HepG2 (cell line): ENCODE measurements at regions not wholly inside any gene's neighbourhood (a gene's known extent, or its start where the extent isn't known, plus 50 kb on each side); places are given as distances from the start of the nearest gene placed in this dataset.

Experiments
- ATAC-seq: fragments of 200-7000 bp; cut with Tn5 transposase; 3 replicates; pipeline ENCODE4 v1.9.1; 2020; ENCODE audit warnings: mild to moderate bottlenecking, moderate library complexity
- BruUV-seq: library from RNA; stranded (reverse); fragments of 400-500 nt; replicated peaks from 2 replicates; lab custom pipeline; 2021; lab: Mats Ljungman, UMichigan
- CTCF ChIA-PET: fragments of 300-600 bp; formaldehyde crosslinking; extraction: SDS; loops from one replicate; lab custom pipeline; 2021; ENCODE audit warnings: low total read pairs, inconsistent platforms, low intra/inter-chr PET ratio; lab: Yijun Ruan, JAX
- POLR2A ChIA-PET: fragments of 350-600 bp; sonication (Branson Sonifier 250); formaldehyde crosslinking; loops from one replicate; lab custom pipeline; 2020; ENCODE audit warnings: antibody characterized with exemption, inconsistent platforms; lab: Yijun Ruan, JAX
- DNase-seq: peaks from one replicate; pipeline ENCODE4 v3.0.0-alpha.2; 2015; ENCODE audit warnings: low spot score
- FAIRE-seq: peaks from 3 replicates; lab custom pipeline; 2011; peaks lifted over from hg19 to GRCh38; lab: Jason Lieb, UNC
- H2AFZ ChIP-seq: one replicate; pipeline ENCODE4 v1.6.1; 2011; ENCODE audit warnings: low read length, inconsistent platforms
- H3K27ac ChIP-seq: fragments of 300-600 bp; 3 replicates; pipeline ENCODE4 v1.8.0; 2011; ENCODE audit warnings: mixed run types, mild to moderate bottlenecking, mixed read lengths, low read length, inconsistent platforms; ENCODE audit not compliant: insufficient read depth; ENCODE audit errors: extremely low read length
- H3K27me3 ChIP-seq, 2 experiments: fragments of 200-600 bp in 1 of 2; 2 replicates in 1 of 2; 3 replicates in 1 of 2; pipeline versions ENCODE4 v1.6.0 to v1.8.0; 2011; ENCODE audit warnings: low read length in 2 of 2, mild to moderate bottlenecking in 2 of 2, moderate library complexity in 2 of 2, inconsistent platforms in 1 of 2; ENCODE audit not compliant: insufficient read depth in 2 of 2, control insufficient read depth in 1 of 2
- H3K36me3 ChIP-seq, 2 experiments: fragments of 200-600 bp in 1 of 2; replicated peaks in 1 of 2; 2 replicates in 1 of 2; 3 replicates in 1 of 2; pipeline versions ENCODE4 v1.5.1 to v1.8.0; 2011; ENCODE audit warnings: low read length in 2 of 2, inconsistent platforms in 1 of 2; ENCODE audit not compliant: insufficient read depth in 2 of 2, control insufficient read depth in 1 of 2
- H3K4me1 ChIP-seq: 2 replicates; pipeline ENCODE4 v1.5.1; 2012; ENCODE audit warnings: low read length, inconsistent platforms; ENCODE audit not compliant: insufficient read depth
- H3K4me2 ChIP-seq: 2 replicates; pipeline ENCODE4 v1.6.0; 2011; ENCODE audit warnings: low read depth, low read length, inconsistent platforms
- H3K4me3 ChIP-seq, 3 experiments: fragments of 200-600 bp in 1 of 3; sonication (generic), shearing (Covaris generic) in 1 of 3; replicated peaks in 1 of 3; 2 replicates each; pipeline ENCODE4 v1.5.1; 2011 to 2016; ENCODE audit warnings: low read length in 3 of 3, inconsistent platforms in 2 of 3, low read depth in 2 of 3, mild to moderate bottlenecking in 2 of 3, control low read depth in 1 of 3, mixed read lengths in 1 of 3; ENCODE audit not compliant: insufficient read depth in 1 of 3
- H3K79me2 ChIP-seq: one replicate; pipeline ENCODE4 v1.6.1; 2011; ENCODE audit warnings: low read length, inconsistent platforms; ENCODE audit not compliant: insufficient read depth
- H3K9ac ChIP-seq: 2 replicates; pipeline ENCODE4 v1.6.0; 2011; ENCODE audit warnings: mild to moderate bottlenecking, low read depth, low read length, inconsistent platforms; ENCODE audit not compliant: insufficient read depth
- H3K9me3 ChIP-seq: 2 replicates; pipeline ENCODE4 v1.5.1; 2012; ENCODE audit warnings: mild to moderate bottlenecking, low read length
- H4K20me1 ChIP-seq: 2 replicates; pipeline ENCODE4 v1.6.0; 2011; ENCODE audit warnings: inconsistent platforms, mild to moderate bottlenecking, low read length, moderate library complexity; ENCODE audit not compliant: insufficient read depth
- CEBPG ChIP-seq: IDR thresholded peaks from 2 replicates; pipeline ENCODE4 v1.6.1; 2016
- GATAD1 ChIP-seq: IDR thresholded peaks from 2 replicates; pipeline ENCODE4 v1.6.1; 2016; ENCODE audit warnings: missing genetic modification reagents, missing compliant biosample characterization
- SRY ChIP-seq: sonication (generic); formaldehyde crosslinking; IDR thresholded peaks from 2 replicates; pipeline ENCODE4 v1.8.0; 2022; ENCODE audit warnings: mild to moderate bottlenecking, missing genetic modification reagents
- XRCC5 ChIP-seq: fragments of 200-400 bp; formaldehyde crosslinking; optimal IDR thresholded peaks from 2 replicates; pipeline ENCODE3; 2017; ENCODE audit warnings: mild to moderate bottlenecking, low read length
- ZBTB40 ChIP-seq, 2 experiments: fragments of 450-650 bp in 1 of 2; sonication (generic) in 1 of 2; formaldehyde crosslinking in 1 of 2; IDR thresholded peaks; 2 replicates each; pipeline versions ENCODE4 v1.6.1 to v1.8.0; 2016 to 2022; ENCODE audit warnings: antibody characterized with exemption in 1 of 2, mild to moderate bottlenecking in 1 of 2, missing genetic modification reagents in 1 of 2
- ZNF362 ChIP-seq: sonication (generic); formaldehyde crosslinking; IDR thresholded peaks from 2 replicates; pipeline ENCODE4 v1.4.0; 2020; ENCODE audit warnings: missing genetic modification reagents, mild to moderate bottlenecking, borderline replicate concordance
- ZNF639 ChIP-seq: conservative IDR thresholded peaks from 2 replicates; pipeline ENCODE4 v1.6.1; 2018; ENCODE audit warnings: missing genetic modification reagents
- ZNF703 ChIP-seq: sonication (generic); formaldehyde crosslinking; IDR thresholded peaks from 2 replicates; pipeline ENCODE4 v1.5.1; 2020; ENCODE audit warnings: missing genetic modification reagents, mild to moderate bottlenecking, moderate library complexity, borderline replicate concordance
- WGBS: methylation state at CpG from one replicate; pipeline ENCODE4 v1.1.6; 2017; ENCODE audit warnings: low lambda C conversion rate; 5-methylcytosine and 5-hydroxymethylcytosine counted together
- in situ Hi-C: cut with HindIII; loops from 2 replicates; pipeline ENCODE4 v1.10.0; 2017; ENCODE audit warnings: low pct_unique_long_range_greater_than_20kb; ENCODE audit not compliant: extremely low pct_ligation_motif_present
- intact Hi-C: fragments of 100-400 bp; cut with micrococcal nuclease; formaldehyde crosslinking; loops from one replicate; pipeline ENCODE4 v1.10.0; 2022; ENCODE audit not compliant: unreplicated experiment

DNA sequence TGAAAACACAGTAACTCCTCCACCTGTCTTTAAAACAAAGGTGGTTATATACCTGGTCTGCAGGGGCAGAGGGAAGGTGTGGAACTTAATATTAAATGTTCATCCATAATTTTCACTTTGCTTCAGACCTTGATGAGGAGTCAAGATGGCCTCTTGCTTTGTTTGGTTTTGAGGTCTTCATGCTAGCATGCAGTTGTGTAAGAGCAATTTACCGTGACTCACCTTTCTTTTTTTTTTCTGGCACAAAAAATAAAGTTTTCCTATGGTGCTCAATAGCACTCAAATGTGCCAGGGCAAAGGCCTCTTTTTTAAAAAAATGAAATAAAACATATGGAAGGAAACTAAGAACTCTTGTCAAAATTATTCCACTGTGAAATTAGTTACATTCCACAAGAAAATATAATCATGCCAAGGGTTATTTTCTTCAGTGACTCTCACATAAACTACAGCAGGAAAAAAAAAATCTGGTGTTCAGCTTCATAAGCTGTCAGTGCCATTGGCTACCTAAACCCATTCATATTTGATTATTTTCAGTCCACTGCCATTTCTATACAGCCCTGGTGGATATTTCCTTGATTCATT, 128.2 kb downstream of the SLC7A11 start:
- no peak overlapping the region for H2AFZ ChIP-seq
- FAIRE-seq = no peak
- H3K4me1 ChIP-seq = peaks cover 37% of the 10 kb centered on the region
- H3K4me3 ChIP-seq = no peak overlapping the region
- no peak for ATAC-seq
- no peak overlapping the region for H3K27ac ChIP-seq
- no peaks in the 10 kb centered on the region for H3K27me3 ChIP-seq
- peaks cover 2% of the 10 kb centered on the region; the same call in 1 of the 2 replicates for H3K9me3 ChIP-seq
- no peaks in the 10 kb centered on the region for H4K20me1 ChIP-seq
- 15% methylated on average over 1 of the region's 1 CpG for WGBS
- no peaks in the 10 kb centered on the region for H3K36me3 ChIP-seq
- ChIA-PET POLR2A (no interaction called here), CTCF (no interaction called here)
- DNase-seq = peak; percentile 33
- intact Hi-C loops = loop anchor here (5.0 kb wide), 1 partner anchor 43 kb away; no protein-coding TSS in a partner anchor
- H3K4me2 ChIP-seq = no peak overlapping the region
- no TSS peak for BruUV-seq
- H3K9ac ChIP-seq = no peak overlapping the region
- in situ Hi-C loops = no loop called here
- H3K79me2 ChIP-seq = no peaks in the 10 kb centered on the region
- no peak for TF ChIP-seq GATAD1
- TF ChIP-seq XRCC5 = no peak
- peak; percentile 57 for TF ChIP-seq ZBTB40 (IDR thresholded peaks at IDR 0.05)
- no peak for TF ChIP-seq ZBTB40 (CRISPR knock-in tag; IDR thresholded peaks at IDR 0.05)
- no peak for TF ChIP-seq ZNF703 (CRISPR knock-in tag)
- peak; percentile 43; the same call in 1 of the 2 replicates for TF ChIP-seq ZNF362 (CRISPR knock-in tag)
- TF ChIP-seq ZNF639 (CRISPR knock-in tag) = no peak
- 0 out of 2 replicates have a peak, but pooled peaks have one; percentile 32 for TF ChIP-seq CEBPG (CRISPR knock-in tag)
- TF ChIP-seq SRY (CRISPR knock-in tag) = no peak
